ENCODE measurements at regions not wholly inside any gene's neighbourhood (a gene's known extent, or its start where the extent isn't known, plus 50 kb on each side); places are given as distances from the start of the nearest gene placed in this dataset.

GRCh38 chr13:106700439-106700838 is 132.5 kb upstream of the ARGLU1 start:
- TF ChIP-seq POLR2A (IDR thresholded peaks at IDR 0.05; ENCODE audit: borderline replicate concordance, extremely low read depth, insufficient read depth, insufficient read length) (no peak), CTCF (IDR thresholded peaks at IDR 0.05 in 2 of 3, conservative IDR thresholded peaks at IDR 0.05 in 1 of 3; ENCODE audit: borderline replicate concordance in 1 of 3, insufficient read depth in 1 of 3, low read depth in 2 of 3, low read length in 2 of 3) (no peak), JUND (IDR thresholded peaks at IDR 0.05) (no peak), RAD21 (IDR thresholded peaks at IDR 0.05; ENCODE audit: low read depth) (no peak)
